H7 (cell line): ENCODE measurements at regions not wholly inside any gene's neighbourhood (a gene's known extent, or its start where the extent isn't known, plus 50 kb on each side); places are given as distances from the start of the nearest gene placed in this dataset.

Source experiments
- DNase-seq: peaks from one replicate; pipeline ENCODE4 v3.0.0; 2012
- H3K27me3 ChIP-seq: 2 replicates; pipeline ENCODE4 v1.6.0; 2011; ENCODE audit warnings: mild to moderate bottlenecking, low read length; ENCODE audit not compliant: control insufficient read depth, insufficient read depth
- H3K36me3 ChIP-seq: replicated peaks from 2 replicates; pipeline ENCODE4 v1.5.1; 2011; ENCODE audit warnings: low read length; ENCODE audit not compliant: control insufficient read depth, insufficient read depth
- H3K4me3 ChIP-seq: 2 replicates; pipeline ENCODE4 v1.5.1; 2011; ENCODE audit warnings: low read depth, mild to moderate bottlenecking, control low read depth, low read length, moderate library complexity; ENCODE audit not compliant: insufficient read depth

DNA sequence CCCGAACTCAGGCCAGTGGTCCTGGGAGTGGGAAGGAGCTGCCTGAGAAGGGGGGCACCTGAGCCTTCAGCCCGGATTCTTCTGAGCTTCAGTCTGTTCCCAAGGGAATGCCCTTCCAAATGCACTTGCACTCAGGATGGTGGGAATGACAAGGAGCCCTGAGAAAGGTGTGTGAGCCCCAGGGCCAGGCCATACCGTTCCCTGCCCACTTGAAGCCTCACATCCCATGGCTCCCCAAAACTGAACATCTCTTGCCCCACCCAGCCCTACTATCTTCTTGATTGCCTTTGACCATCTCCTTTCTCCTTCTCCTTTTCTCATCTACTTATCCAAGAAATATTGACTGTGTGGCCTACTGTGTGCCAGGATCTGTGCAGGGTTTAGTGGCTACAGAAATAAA is 84.4 kb upstream of the HSPA9 start:
- no peak for DNase-seq
- H3K27me3 ChIP-seq = no peaks in the 10 kb centered on the region
- no peaks in the 10 kb centered on the region for H3K36me3 ChIP-seq
- H3K4me3 ChIP-seq = no peak overlapping the region

GRCh38 chr5:138659121-138659520 is 83.9 kb upstream of the HSPA9 start:
- Histone ChIP-seq H3K36me3 (no peaks in the 10 kb centered on the region), H3K27me3 (no peaks in the 10 kb centered on the region), H3K4me3 (no peak overlapping the region)
- no peak for DNase-seq

DNA sequence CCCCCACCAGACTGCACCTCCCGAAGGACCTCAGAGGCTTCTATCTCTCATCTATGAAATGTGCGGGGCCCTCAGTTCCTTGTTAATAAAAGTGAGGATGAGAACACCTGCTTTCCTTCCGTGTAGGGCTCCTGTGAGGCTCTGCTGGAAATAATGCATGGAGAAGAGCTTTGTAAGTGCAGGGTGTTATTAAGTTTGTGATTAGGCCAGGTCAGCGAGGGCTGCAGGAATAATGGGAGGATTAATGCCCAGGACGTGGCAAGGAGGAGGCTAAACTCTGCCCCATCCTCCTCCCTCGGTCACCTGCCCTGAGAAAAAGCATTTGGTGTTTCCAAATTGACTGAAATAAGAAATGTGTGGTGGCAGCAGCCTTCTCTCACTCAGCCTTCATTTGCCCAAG is 83.5 kb upstream of the HSPA9 start:
- DNase-seq = no peak
- H3K4me3 ChIP-seq = no peak overlapping the region
- no peaks in the 10 kb centered on the region for H3K27me3 ChIP-seq
- H3K36me3 ChIP-seq = no peaks in the 10 kb centered on the region

- DNase-seq = no peak
- Histone ChIP-seq H3K27me3 (no peaks in the 10 kb centered on the region), H3K4me3 (no peak overlapping the region), H3K36me3 (no peaks in the 10 kb centered on the region)
These were observed 82.2 kb upstream of the HSPA9 start for GRCh38 chr5:138657360-138657759.

DNA sequence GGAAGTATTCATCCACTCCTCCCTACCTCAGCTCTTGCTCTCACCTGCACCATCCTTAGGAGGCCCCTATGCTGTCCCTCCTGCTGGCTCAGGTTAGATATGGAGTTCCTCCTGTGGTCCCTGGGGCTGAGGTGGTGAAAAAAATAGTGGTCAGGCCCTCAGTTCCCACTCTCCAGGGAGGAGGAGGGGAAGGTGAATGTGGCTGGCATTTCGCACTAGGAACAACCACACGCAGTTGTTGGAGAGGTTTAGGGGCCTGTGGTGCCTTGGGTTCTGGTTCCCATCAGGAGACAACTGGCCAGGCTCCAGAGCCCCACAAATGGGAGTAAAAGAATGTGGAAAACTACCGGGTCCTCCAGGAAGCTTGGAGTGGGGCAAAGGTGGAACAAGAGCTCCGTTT is 81.7 kb upstream of the HSPA9 start:
- H3K4me3 ChIP-seq = no peak overlapping the region
- no peak for DNase-seq
- no peaks in the 10 kb centered on the region for H3K27me3 ChIP-seq
- H3K36me3 ChIP-seq = no peaks in the 10 kb centered on the region

DNA sequence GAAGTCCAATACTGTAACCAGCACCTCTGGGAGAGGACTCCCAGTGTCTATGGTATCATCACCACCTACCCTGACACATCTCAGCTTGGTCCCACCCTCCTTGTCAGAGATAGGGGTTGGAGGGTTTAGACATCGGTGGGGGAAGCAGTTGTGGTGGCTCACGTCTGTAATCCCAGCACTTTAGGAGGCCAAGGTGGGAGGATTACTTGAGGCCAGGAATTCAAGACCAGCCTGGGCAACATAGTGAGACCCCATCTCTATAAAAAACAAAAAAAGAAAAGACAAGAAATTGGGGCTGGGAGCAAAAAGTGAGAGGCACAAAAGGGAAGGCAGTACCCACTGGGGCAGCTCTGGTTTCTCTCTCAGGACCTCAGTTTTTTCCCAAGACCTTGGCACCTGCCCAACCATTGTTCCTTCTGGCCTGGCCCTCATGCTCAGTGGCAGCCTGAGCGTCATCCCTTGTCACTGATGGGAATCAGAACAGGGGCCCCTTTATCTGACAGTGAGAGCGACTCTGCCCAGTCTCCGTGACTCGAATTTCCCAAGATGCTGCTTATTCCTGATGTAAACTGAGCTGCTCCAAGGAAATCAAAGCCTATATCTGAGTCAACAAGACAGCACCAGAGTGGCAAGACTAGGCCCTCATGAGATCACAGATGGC is 80.5 kb upstream of the HSPA9 start:
- H3K27me3 ChIP-seq = no peaks in the 10 kb centered on the region
- H3K36me3 ChIP-seq = no peaks in the 10 kb centered on the region
- DNase-seq = no peak
- H3K4me3 ChIP-seq = no peak overlapping the region

DNA sequence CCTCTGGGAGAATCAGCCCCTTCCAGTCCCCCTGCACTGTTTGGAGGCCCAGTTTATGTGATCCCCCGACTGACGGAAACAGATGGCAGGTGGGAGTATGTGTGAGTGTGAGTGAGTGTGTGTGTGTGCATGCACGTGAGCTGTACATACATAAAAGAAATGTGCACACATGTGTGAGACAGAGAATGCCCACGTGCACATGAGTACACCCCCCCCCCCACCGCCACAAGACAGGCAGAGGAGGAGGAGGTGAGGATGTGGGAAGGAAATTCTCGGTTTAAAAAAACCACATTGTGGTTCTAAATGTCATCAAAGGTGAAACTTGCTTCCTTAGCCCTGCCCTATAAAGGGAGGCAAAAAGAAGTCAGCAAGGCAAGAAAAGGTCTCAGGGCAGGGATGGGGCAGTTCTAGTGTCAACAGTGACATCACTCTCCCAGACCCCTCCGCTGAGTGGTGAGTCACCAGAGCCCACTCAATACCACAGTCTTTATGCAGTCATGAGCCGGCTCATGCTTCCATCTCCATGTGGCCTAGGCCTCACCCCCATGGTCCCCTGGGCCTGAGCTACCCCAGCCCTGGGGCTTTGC is 79.2 kb upstream of the HSPA9 start:
- no peak for DNase-seq
- Histone ChIP-seq H3K36me3 (no peaks in the 10 kb centered on the region), H3K27me3 (no peaks in the 10 kb centered on the region), H3K4me3 (no peak overlapping the region)

DNA sequence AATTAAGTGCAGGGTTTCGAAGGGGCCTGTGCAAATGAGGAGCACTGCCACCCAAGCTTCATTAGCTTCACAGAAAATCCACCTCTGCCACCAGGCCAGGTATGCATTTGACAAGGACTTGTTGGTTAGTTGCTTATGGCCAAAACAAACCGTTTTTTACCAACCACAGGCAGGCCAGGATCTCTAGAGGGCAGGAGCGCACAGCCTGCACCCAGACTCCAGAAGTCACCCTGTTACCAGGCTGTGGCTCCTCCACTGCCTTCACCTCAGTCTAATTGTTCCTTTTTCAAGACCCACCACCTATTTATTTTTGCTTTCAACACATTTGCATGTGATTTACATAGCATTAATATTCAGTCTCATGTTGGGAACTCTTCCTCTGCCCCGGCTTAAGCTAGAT is 78.3 kb upstream of the HSPA9 start:
- H3K4me3 ChIP-seq = no peak overlapping the region
- H3K36me3 ChIP-seq = no peaks in the 10 kb centered on the region
- no peaks in the 10 kb centered on the region for H3K27me3 ChIP-seq
- peak; percentile 61 for DNase-seq

DNA sequence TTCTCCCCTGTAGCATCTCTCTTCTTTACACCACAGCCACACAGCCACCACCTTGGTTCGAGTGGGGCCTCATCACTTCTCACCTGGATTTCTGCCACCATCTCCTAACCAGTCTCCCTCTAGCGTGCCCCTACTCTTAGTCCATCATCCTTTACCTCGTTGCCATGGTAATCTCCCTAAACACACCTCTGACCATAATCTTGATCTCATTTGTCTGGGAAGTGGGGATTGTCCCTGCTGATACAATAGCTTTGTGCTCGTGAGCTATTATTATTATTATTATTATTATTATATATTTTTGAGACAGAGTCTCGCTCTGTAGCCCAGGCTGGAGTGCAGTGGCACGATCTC is 76.5 kb upstream of the HSPA9 start:
- no peaks in the 10 kb centered on the region for H3K36me3 ChIP-seq
- H3K27me3 ChIP-seq = no peaks in the 10 kb centered on the region
- DNase-seq = no peak
- no peak overlapping the region for H3K4me3 ChIP-seq

GRCh38 chr5:138651058-138651766 is 76.0 kb upstream of the HSPA9 start:
- H3K4me3 ChIP-seq = no peak overlapping the region
- no peak for DNase-seq
- H3K27me3 ChIP-seq = no peaks in the 10 kb centered on the region
- no peaks in the 10 kb centered on the region for H3K36me3 ChIP-seq

DNA sequence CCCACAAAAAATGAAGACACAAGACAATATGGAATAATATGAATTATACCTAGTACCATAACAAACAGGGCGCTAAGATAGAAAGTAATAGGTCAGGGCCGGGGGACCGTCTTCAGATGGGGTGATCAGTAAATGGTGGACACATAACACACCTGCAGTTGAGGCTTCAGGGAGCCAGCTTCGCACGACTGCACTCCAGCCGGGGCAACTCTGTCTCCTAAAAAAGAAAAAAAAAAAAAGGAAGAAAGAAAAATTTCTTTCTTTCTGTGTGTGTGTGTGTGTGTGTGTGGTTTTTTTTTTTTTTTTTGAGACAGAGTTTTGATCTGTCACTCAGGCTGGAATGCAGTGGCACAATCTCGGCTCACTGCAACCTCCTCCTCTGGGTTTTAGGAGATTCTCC is 75.0 kb upstream of the HSPA9 start:
- no peaks in the 10 kb centered on the region for H3K27me3 ChIP-seq
- DNase-seq = no peak

GRCh38 chr5:138649775-138650174 is 74.6 kb upstream of the HSPA9 start:
- peak; percentile 55 for DNase-seq
- no peaks in the 10 kb centered on the region for H3K36me3 ChIP-seq
- H3K4me3 ChIP-seq = no peak overlapping the region
- H3K27me3 ChIP-seq = no peaks in the 10 kb centered on the region

More for the DNA sequence above, 75.0 kb upstream of the HSPA9 start:
- Histone ChIP-seq H3K4me3 (no peak overlapping the region), H3K36me3 (no peaks in the 10 kb centered on the region)

GRCh38 chr5:138649316-138649720 is 74.1 kb upstream of the HSPA9 start:
- DNase-seq = peak; percentile 65
- H3K36me3 ChIP-seq = no peaks in the 10 kb centered on the region
- H3K4me3 ChIP-seq = no peak overlapping the region
- no peaks in the 10 kb centered on the region for H3K27me3 ChIP-seq

DNA sequence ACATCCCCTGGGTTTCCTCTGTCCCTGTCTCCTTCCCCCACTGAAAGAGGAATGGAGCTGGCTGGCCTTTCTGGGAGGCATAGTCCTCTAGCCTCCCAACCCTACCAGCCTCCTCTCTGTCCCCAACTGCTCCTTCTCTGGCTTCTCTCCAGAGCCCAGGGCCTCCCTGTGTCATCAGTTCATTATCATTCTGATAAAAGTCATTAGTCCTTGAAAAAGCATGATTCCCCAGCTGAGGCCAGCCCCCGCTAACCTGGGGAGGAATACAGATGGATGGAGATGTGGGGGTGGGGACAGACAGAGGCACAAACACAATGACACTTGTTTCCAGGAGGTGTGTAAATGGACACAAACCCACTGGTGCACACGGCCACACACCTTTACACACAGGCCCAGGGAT is 73.6 kb upstream of the HSPA9 start:
- DNase-seq = no peak
- Histone ChIP-seq H3K27me3 (no peaks in the 10 kb centered on the region), H3K4me3 (no peak overlapping the region), H3K36me3 (no peaks in the 10 kb centered on the region)

DNA sequence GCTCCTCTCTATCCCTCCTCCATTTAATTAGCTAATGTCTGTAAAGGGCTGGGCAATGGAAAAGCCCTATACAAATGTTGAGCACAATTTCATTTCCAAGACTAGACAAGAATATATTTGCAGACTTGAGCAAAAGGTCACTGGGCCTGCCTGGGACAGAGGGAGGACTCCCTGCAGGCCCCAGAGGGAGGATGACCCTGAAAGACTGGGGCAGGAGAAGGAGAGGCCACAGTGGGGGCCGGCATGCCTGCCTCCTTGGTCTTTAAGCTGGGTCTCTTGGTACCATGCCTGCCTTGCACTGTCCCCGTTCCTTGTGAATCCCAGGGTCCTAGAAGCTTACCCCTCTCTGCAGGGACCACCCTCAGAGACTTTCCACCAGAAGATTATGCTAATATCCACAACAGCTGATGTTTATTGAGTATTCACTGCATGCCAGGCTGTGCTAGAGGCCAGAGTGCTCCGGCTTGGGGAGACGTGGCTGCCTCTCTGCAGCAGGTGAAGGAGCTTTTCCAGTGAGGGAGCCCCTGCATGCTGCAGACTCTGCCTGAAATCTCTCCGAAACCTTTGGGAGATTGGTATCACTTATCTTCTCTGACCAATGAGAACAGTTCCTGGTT is 72.7 kb upstream of the HSPA9 start:
- H3K36me3 ChIP-seq = no peaks in the 10 kb centered on the region
- no peak overlapping the region for H3K4me3 ChIP-seq
- H3K27me3 ChIP-seq = no peaks in the 10 kb centered on the region
- no peak for DNase-seq
